Astrocyte (in vitro differentiated cells and primary cell): ENCODE measurements at regions not wholly inside any gene's neighbourhood (a gene's known extent, or its start where the extent isn't known, plus 50 kb on each side); places are given as distances from the start of the nearest gene placed in this dataset.

Source experiments
- DNase-seq: peaks from one replicate; pipeline ENCODE4 v3.0.0-alpha.2; 2010; ENCODE audit warnings: low read depth
- FAIRE-seq: peaks from 2 replicates; lab custom pipeline; 2011; peaks lifted over from hg19 to GRCh38; lab: Jason Lieb, UNC
- H2AFZ ChIP-seq: 2 replicates; pipeline ENCODE4 v1.6.0; 2012; ENCODE audit warnings: low read depth, low read length, inconsistent platforms
- H3K27ac ChIP-seq: 2 replicates; pipeline ENCODE4 v1.5.1; 2011; ENCODE audit warnings: low read depth, low read length, inconsistent platforms
- H3K27me3 ChIP-seq: 2 replicates; pipeline ENCODE4 v1.6.0; 2011; ENCODE audit warnings: low read length, inconsistent platforms; ENCODE audit not compliant: insufficient read depth
- H3K36me3 ChIP-seq: 2 replicates; pipeline ENCODE4 v1.5.1; 2011; ENCODE audit warnings: low read length, inconsistent platforms; ENCODE audit not compliant: insufficient read depth
- H3K4me1 ChIP-seq: 2 replicates; pipeline ENCODE4 v1.5.1; 2011; ENCODE audit warnings: low read length, inconsistent platforms; ENCODE audit not compliant: insufficient read depth
- H3K4me2 ChIP-seq: 2 replicates; pipeline ENCODE4 v1.6.0; 2012; ENCODE audit warnings: low read length, inconsistent platforms
- H3K4me3 ChIP-seq: 2 replicates; pipeline ENCODE4 v1.5.1; 2011; ENCODE audit warnings: low read depth, mild to moderate bottlenecking, low read length, inconsistent platforms; ENCODE audit not compliant: insufficient read depth
- H3K79me2 ChIP-seq: 2 replicates; pipeline ENCODE4 v1.6.0; 2012; ENCODE audit warnings: mild to moderate bottlenecking, low read length, inconsistent platforms; ENCODE audit not compliant: insufficient read depth
- H3K9ac ChIP-seq: 2 replicates; pipeline ENCODE4 v1.6.0; 2012; ENCODE audit warnings: mild to moderate bottlenecking, low read length, inconsistent platforms
- H3K9me3 ChIP-seq: 2 replicates; pipeline ENCODE4 v1.5.1; 2012; ENCODE audit warnings: low read depth, mild to moderate bottlenecking, low read length, inconsistent platforms; ENCODE audit not compliant: insufficient read depth
- H4K20me1 ChIP-seq: 2 replicates; pipeline ENCODE4 v1.6.0; 2012; ENCODE audit warnings: low read length, inconsistent platforms; ENCODE audit not compliant: insufficient read depth
- H3K27ac Mint-ChIP-seq: one replicate; pipeline ENCODE4 v1.8.0; 2021; ENCODE audit warnings: mild to moderate bottlenecking, mixed read lengths; ENCODE audit not compliant: unreplicated experiment
- H3K27me3 Mint-ChIP-seq: one replicate; pipeline ENCODE4 v1.8.0; 2021; ENCODE audit warnings: low read depth, mixed read lengths; ENCODE audit not compliant: unreplicated experiment
- H3K36me3 Mint-ChIP-seq: one replicate; pipeline ENCODE4 v1.8.0; 2021; ENCODE audit warnings: low read depth, mixed read lengths; ENCODE audit not compliant: unreplicated experiment
- H3K4me1 Mint-ChIP-seq: one replicate; pipeline ENCODE4 v1.8.0; 2021; ENCODE audit warnings: low read depth, mixed read lengths; ENCODE audit not compliant: unreplicated experiment
- H3K4me3 Mint-ChIP-seq: one replicate; pipeline ENCODE4 v1.8.0; 2021; ENCODE audit warnings: mild to moderate bottlenecking, moderate library complexity, mixed read lengths; ENCODE audit not compliant: unreplicated experiment
- H3K9me3 Mint-ChIP-seq: one replicate; pipeline ENCODE4 v1.8.0; 2021; ENCODE audit warnings: mild to moderate bottlenecking, mixed read lengths; ENCODE audit not compliant: unreplicated experiment
- EZH2 ChIP-seq: IDR thresholded peaks from 2 replicates; pipeline ENCODE4 v1.6.1; 2012; ENCODE audit warnings: mild to moderate bottlenecking, low read length, inconsistent platforms; ENCODE audit not compliant: insufficient read depth
- TF ChIP-seq, protein P1 (sequence below): IDR thresholded peaks from 2 replicates; pipeline ENCODE4 v1.5.1; 2011; ENCODE audit warnings: low read depth, mild to moderate bottlenecking, inconsistent platforms, low read length, moderate library complexity; ENCODE audit not compliant: insufficient read depth

DNA sequence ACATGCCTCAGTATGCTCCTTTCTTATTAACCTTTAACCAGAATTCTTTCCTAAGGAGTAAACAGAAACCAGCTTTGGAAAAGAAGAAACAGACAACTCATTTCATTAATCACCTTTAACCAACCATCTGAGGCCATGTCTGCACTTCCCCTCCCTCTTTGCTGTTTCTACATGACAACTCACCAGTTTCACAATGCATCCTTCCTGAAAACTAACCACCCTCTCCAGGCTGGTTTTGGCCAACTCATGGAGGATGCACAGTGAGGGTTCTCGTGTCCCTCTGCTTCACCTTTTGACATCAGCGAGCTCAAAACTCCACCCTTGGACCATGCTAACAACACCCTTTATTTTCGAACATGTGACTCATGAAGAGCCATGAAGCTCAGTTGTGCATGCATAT, 244.1 kb downstream of the ELAVL2 start:
- Mint-ChIP-seq H3K36me3 (no peaks in the 10 kb centered on the region), H3K4me3 (no peak overlapping the region), H3K4me1 (no peaks in the 10 kb centered on the region), H3K27ac (no peak overlapping the region), H3K9me3 (peaks cover 2% of the 10 kb centered on the region), H3K27me3 (no peaks in the 10 kb centered on the region)
- TF ChIP-seq, protein P1, sequence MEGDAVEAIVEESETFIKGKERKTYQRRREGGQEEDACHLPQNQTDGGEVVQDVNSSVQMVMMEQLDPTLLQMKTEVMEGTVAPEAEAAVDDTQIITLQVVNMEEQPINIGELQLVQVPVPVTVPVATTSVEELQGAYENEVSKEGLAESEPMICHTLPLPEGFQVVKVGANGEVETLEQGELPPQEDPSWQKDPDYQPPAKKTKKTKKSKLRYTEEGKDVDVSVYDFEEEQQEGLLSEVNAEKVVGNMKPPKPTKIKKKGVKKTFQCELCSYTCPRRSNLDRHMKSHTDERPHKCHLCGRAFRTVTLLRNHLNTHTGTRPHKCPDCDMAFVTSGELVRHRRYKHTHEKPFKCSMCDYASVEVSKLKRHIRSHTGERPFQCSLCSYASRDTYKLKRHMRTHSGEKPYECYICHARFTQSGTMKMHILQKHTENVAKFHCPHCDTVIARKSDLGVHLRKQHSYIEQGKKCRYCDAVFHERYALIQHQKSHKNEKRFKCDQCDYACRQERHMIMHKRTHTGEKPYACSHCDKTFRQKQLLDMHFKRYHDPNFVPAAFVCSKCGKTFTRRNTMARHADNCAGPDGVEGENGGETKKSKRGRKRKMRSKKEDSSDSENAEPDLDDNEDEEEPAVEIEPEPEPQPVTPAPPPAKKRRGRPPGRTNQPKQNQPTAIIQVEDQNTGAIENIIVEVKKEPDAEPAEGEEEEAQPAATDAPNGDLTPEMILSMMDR = no peak
- TF ChIP-seq EZH2 = no peak
- FAIRE-seq = no peak
- no peaks in the 10 kb centered on the region for H3K4me1 ChIP-seq
- no peaks in the 10 kb centered on the region for H3K27me3 ChIP-seq
- H3K4me3 ChIP-seq = no peak overlapping the region
- no peak overlapping the region for H2AFZ ChIP-seq
- no peaks in the 10 kb centered on the region for H4K20me1 ChIP-seq
- no peaks in the 10 kb centered on the region for H3K79me2 ChIP-seq
- no peak overlapping the region for H3K9ac ChIP-seq
- no peaks in the 10 kb centered on the region for H3K36me3 ChIP-seq
- no peak for DNase-seq
- no peak overlapping the region for H3K27ac ChIP-seq
- H3K4me2 ChIP-seq = no peak overlapping the region
- no peaks in the 10 kb centered on the region for H3K9me3 ChIP-seq

DNA sequence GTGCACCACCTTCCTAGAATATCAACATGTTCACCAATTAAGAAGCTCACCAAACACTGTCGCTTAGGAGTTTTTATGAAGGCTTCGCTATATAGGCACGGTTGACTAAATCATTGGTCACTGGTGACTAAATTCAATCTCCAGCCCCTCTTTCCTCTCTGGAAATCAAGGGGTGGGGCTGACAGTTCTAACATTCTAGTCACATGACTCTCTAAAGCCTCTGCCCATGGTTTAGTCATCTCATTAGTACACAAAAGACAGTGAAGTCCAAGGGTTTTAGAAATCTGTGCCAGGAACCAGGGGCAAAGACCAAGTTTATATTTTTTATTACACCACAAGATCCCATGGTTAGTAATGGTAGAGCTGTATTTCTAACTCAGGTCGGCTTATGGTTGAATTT, 243.2 kb downstream of the ELAVL2 start:
- Mint-ChIP-seq H3K9me3 (no peaks in the 10 kb centered on the region), H3K36me3 (no peaks in the 10 kb centered on the region), H3K4me3 (no peak overlapping the region), H3K27me3 (no peaks in the 10 kb centered on the region), H3K4me1 (no peaks in the 10 kb centered on the region), H3K27ac (no peak overlapping the region)
- Histone ChIP-seq H3K79me2 (no peaks in the 10 kb centered on the region), H3K4me1 (no peaks in the 10 kb centered on the region), H3K9me3 (no peaks in the 10 kb centered on the region), H2AFZ (no peak overlapping the region), H4K20me1 (no peaks in the 10 kb centered on the region), H3K4me2 (no peak overlapping the region), H3K9ac (no peak overlapping the region), H3K36me3 (no peaks in the 10 kb centered on the region), H3K27ac (no peak overlapping the region), H3K4me3 (no peak overlapping the region), H3K27me3 (no peaks in the 10 kb centered on the region)
- FAIRE-seq (no peak), DNase-seq (no peak)
- no peak for TF ChIP-seq EZH2
- TF ChIP-seq, protein P1 = no peak

DNA sequence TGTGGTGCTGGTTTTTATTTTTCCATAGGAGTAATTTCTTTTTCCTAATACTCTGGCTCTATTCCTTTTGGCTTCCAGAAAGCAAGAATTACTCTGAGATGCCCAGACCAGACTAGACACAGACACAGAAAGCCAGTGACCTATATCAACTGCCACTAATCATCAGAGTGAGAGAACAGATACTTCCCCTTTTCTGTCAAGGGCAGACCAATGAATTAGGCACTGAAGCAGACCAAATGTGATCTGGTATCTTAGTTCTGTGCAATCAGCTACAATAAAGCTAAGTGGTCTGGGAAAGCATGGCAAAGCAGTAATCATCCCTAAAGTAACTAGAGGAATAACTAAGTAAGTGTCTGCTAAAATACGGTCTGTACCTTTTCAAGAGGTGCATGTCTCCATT, 239.1 kb downstream of the ELAVL2 start:
- H3K27ac ChIP-seq = no peak overlapping the region
- H3K9me3 Mint-ChIP-seq = no peaks in the 10 kb centered on the region
- H3K27me3 Mint-ChIP-seq = no peaks in the 10 kb centered on the region
- H3K4me1 ChIP-seq = no peaks in the 10 kb centered on the region
- H3K4me1 Mint-ChIP-seq = peaks cover 7% of the 10 kb centered on the region
- no peaks in the 10 kb centered on the region for H4K20me1 ChIP-seq
- no peak overlapping the region for H2AFZ ChIP-seq
- DNase-seq = no peak
- FAIRE-seq = no peak
- H3K27ac Mint-ChIP-seq = no peak overlapping the region
- H3K36me3 Mint-ChIP-seq = no peaks in the 10 kb centered on the region
- no peaks in the 10 kb centered on the region for H3K9me3 ChIP-seq
- H3K4me2 ChIP-seq = no peak overlapping the region
- no peaks in the 10 kb centered on the region for H3K27me3 ChIP-seq
- no peak overlapping the region for H3K4me3 Mint-ChIP-seq
- no peak overlapping the region for H3K9ac ChIP-seq
- no peak for TF ChIP-seq EZH2
- TF ChIP-seq, protein P1 = no peak
- no peaks in the 10 kb centered on the region for H3K36me3 ChIP-seq
- H3K4me3 ChIP-seq = no peak overlapping the region
- no peaks in the 10 kb centered on the region for H3K79me2 ChIP-seq
